ENCODE measurements at regions not wholly inside any gene's neighbourhood (a gene's known extent, or its start where the extent isn't known, plus 50 kb on each side); places are given as distances from the start of the nearest gene placed in this dataset.

GRCh38 chr15:91478717-91479191, 374.8 kb upstream of the SLCO3A1 start:
- TF ChIP-seq, protein P1, sequence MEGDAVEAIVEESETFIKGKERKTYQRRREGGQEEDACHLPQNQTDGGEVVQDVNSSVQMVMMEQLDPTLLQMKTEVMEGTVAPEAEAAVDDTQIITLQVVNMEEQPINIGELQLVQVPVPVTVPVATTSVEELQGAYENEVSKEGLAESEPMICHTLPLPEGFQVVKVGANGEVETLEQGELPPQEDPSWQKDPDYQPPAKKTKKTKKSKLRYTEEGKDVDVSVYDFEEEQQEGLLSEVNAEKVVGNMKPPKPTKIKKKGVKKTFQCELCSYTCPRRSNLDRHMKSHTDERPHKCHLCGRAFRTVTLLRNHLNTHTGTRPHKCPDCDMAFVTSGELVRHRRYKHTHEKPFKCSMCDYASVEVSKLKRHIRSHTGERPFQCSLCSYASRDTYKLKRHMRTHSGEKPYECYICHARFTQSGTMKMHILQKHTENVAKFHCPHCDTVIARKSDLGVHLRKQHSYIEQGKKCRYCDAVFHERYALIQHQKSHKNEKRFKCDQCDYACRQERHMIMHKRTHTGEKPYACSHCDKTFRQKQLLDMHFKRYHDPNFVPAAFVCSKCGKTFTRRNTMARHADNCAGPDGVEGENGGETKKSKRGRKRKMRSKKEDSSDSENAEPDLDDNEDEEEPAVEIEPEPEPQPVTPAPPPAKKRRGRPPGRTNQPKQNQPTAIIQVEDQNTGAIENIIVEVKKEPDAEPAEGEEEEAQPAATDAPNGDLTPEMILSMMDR (IDR thresholded peaks at IDR 0.05; ENCODE audit: poor library complexity) = no peak
- no peak for TF ChIP-seq EZH2 (IDR thresholded peaks at IDR 0.05; ENCODE audit: borderline replicate concordance)

Measured in hepatocyte (in vitro differentiated cells).